ENCODE measurements at regions not wholly inside any gene's neighbourhood (a gene's known extent, or its start where the extent isn't known, plus 50 kb on each side); places are given as distances from the start of the nearest gene placed in this dataset.

GRCh38 chr1:166716620-166717019 lies 122.7 kb upstream of the POGK start:
- no peak for TF ChIP-seq CTCF (IDR thresholded peaks at IDR 0.05; ENCODE audit: insufficient read depth, low read length, poor library complexity, severe bottlenecking)
- TF ChIP-seq EZH2phosphoT487 (conservative IDR thresholded peaks at IDR 0.05; ENCODE audit: low read length) = no peak
